Heart left ventricle (tissue), 16 donors: ENCODE measurements at regions not wholly inside any gene's neighbourhood (a gene's known extent, or its start where the extent isn't known, plus 50 kb on each side); places are given as distances from the start of the nearest gene placed in this dataset.

ENCODE experiments used
- ATAC-seq, 4 donors: fragments of 200-7000 bp; cut with Tn5 transposase; one replicate each; pipeline ENCODE4 v1.9.1; 2020 to 2022; ENCODE audit warnings: moderate library complexity in 4 of 4, mild to moderate bottlenecking in 3 of 4, moderate number of reproducible peaks in 1 of 4
- DNase-seq, 5 donors: peaks; one replicate each; pipeline ENCODE4 v3.0.0-alpha.2; 2020
- H3K27ac ChIP-seq, 12 donors: fragments of 200-600 bp; sonication (generic) in 4 of 12; one replicate each; pipeline versions ENCODE4 v1.5.0 to v1.8.0; 2016 to 2022; ENCODE audit warnings: mild to moderate bottlenecking in 2 of 12
- H3K27me3 ChIP-seq, 9 donors: fragments of 200-600 bp; sonication (generic) in 2 of 9; one replicate each; pipeline versions ENCODE4 v1.5.1 to v1.8.0; 2016 to 2022; ENCODE audit warnings: mild to moderate bottlenecking in 3 of 9
- H3K36me3 ChIP-seq, 9 donors: fragments of 200-600 bp; sonication (generic) in 2 of 9; one replicate each; pipeline versions ENCODE4 v1.5.0 to v1.8.0; 2018 to 2022; ENCODE audit warnings: mild to moderate bottlenecking in 2 of 9
- H3K4me1 ChIP-seq, 12 donors: fragments of 200-600 bp; sonication (generic) in 4 of 12; one replicate each; pipeline versions ENCODE4 v1.5.0 to v1.8.0; 2016 to 2022; ENCODE audit warnings: mild to moderate bottlenecking in 3 of 12
- H3K4me3 ChIP-seq, 12 donors: fragments of 200-600 bp; sonication (generic) in 4 of 12; one replicate each; pipeline versions ENCODE4 v1.5.0 to v1.8.0; 2017 to 2022; ENCODE audit warnings: mild to moderate bottlenecking in 9 of 12, moderate library complexity in 4 of 12
- H3K9me3 ChIP-seq, 12 donors: fragments of 200-600 bp; sonication (generic) in 4 of 12; one replicate each; pipeline versions ENCODE4 v1.5.0 to v1.8.0; 2016 to 2022; ENCODE audit warnings: mild to moderate bottlenecking in 1 of 12
- CTCF ChIP-seq, 12 donors: fragments of 200-600 bp; sonication (generic) in 4 of 12; IDR thresholded peaks; one replicate each; pipeline versions ENCODE4 v1.5.0 to v1.8.0; 2018 to 2022; ENCODE audit warnings: antibody characterized with exemption in 12 of 12, mild to moderate bottlenecking in 5 of 12
- POLR2A ChIP-seq, 2 donors: fragments of 450-650 bp; IDR thresholded peaks; one replicate each; pipeline ENCODE4 v1.6.1; 2017; ENCODE audit warnings: antibody characterized with exemption in 2 of 2, mild to moderate bottlenecking in 2 of 2, moderate library complexity in 2 of 2
- WGBS, 4 donors: extraction: QIAGEN DNeasy Blood & Tissue Kit in 2 of 4; methylation state at CpG; one replicate each; pipeline versions ENCODE4 v1.1.5 to v1.1.7; 2013 to 2018; 5-methylcytosine and 5-hydroxymethylcytosine counted together
- intact Hi-C, 10 donors: fragments of 100-400 bp; cut with DNase I; formaldehyde crosslinking; loops; one replicate each; pipeline versions ENCODE4 v1.11.1 to v1.14.2; 2022
- donor health status: ischemic (EF 13 %, LVEDD 7.1; RV severe dilation, severe dysfunction).
- donor health status: healthy with polysubstance abuse.
- donor health status: DM: no; HTN: yes; CAD: no.
- donor health status: DM: no; HTN: no; CAD: no.
- donor health status: ischemic (EF 25% LVEDD 6.9; RV normal size, moderate dysfunction).
- donor health status: ischemic (EF 25% LVEDD 5.7; RV mildly dilated, moderate dysfunction).
- donor health status: healthy.
- donor health status: DM: yes; HTN: yes; CAD: no.
- donor health status: ischemic (EF 35%, LVEDD 5.7; RV mildly dilated, moderate dysfunction).
- donor health status: nonischemic (EF 11% LVEDD 7.7; RV severe dilation, severe dysfunction).
- donor health status: DM: yes; HTN: yes; CAD: no.
- donor health status: PGD.
- donor health status: ischemic (EF 29% LVEDD 5.4; RV normal size, mild dysfunction).
- donor health status: nonischemic (EF 23%, LVEDD 6.1; RV moderate dilation, normal function).

- Histone ChIP-seq H3K4me3 (no peak overlapping the region), H3K27me3 (peaks cover 0 to 42% (median 5%) of the 10 kb centered on the region in 9 donors), H3K36me3 (no peaks in the 10 kb centered on the region), H3K27ac (no peak overlapping the region), H3K4me1 (no peaks in the 10 kb centered on the region), H3K9me3 (no peaks in the 10 kb centered on the region)
- DNase-seq (no peak), ATAC-seq (no peak)
- TF ChIP-seq POLR2A (IDR thresholded peaks at IDR 0.05): no peak
- no peak for TF ChIP-seq CTCF (IDR thresholded peaks at IDR 0.05)
- 66 to 73% (median 71%) methylated on average over 17 of the region's 17 CpGs for WGBS, 4 donors
- intact Hi-C loops: no loop called here
Measured at GRCh38 chr7:26534649-26535482, 243.2 kb downstream of the SNX10 start.

- H3K27ac ChIP-seq: no peak overlapping the region
- DNase-seq: no peak
- no peak for ATAC-seq
- WGBS, 4 donors: 62 to 75% (median 69%) methylated on average over 3 of the region's 3 CpGs
- H3K27me3 ChIP-seq: peaks cover 0 to 42% (median 5%) of the 10 kb centered on the region in 9 donors
- no peaks in the 10 kb centered on the region for H3K4me1 ChIP-seq
- intact Hi-C loops: no loop called here
- no peak for TF ChIP-seq CTCF (IDR thresholded peaks at IDR 0.05)
- no peak for TF ChIP-seq POLR2A (IDR thresholded peaks at IDR 0.05)
- H3K4me3 ChIP-seq: no peak overlapping the region
- no peaks in the 10 kb centered on the region for H3K9me3 ChIP-seq
- no peaks in the 10 kb centered on the region for H3K36me3 ChIP-seq
Measured at GRCh38 chr7:26535483-26536007, 243.9 kb downstream of the SNX10 start.

DNA sequence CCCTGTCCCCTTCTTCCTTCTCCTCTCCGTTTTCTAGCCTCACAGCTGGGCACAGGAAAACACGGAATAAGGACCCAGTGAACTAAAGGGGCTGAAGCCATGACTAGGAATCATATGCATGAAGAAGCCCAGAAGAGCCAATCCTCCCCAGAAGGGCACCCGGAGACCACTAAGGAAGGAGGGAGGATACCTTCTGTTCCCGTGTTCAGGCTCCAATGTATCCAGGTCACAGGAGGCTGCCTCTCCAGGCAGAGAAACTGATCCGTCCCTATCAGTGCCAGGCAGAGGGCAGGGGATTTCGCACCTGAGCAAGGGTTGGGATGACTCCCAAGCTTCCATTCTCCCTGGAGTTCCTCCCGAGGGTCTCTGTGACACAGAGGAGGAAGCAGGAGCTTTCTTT, 246.6 kb downstream of the SNX10 start:
- intact Hi-C loops: no loop called here
- WGBS, 4 donors: 63 to 70% (median 66%) methylated on average over 7 of the region's 7 CpGs
- DNase-seq: no peak
- Histone ChIP-seq H3K27ac (no peak overlapping the region), H3K27me3 (peaks cover 0 to 50% (median 9%) of the 10 kb centered on the region in 9 donors), H3K36me3 (no peaks in the 10 kb centered on the region), H3K4me1 (no peaks in the 10 kb centered on the region), H3K9me3 (no peaks in the 10 kb centered on the region), H3K4me3 (no peak overlapping the region)
- no peak for TF ChIP-seq CTCF (IDR thresholded peaks at IDR 0.05)
- no peak for TF ChIP-seq POLR2A (IDR thresholded peaks at IDR 0.05)
- ATAC-seq: no peak

- H3K27me3 ChIP-seq: peaks cover 0 to 50% (median 9%) of the 10 kb centered on the region in 9 donors
- H3K36me3 ChIP-seq: no peaks in the 10 kb centered on the region
- H3K4me1 ChIP-seq: no peaks in the 10 kb centered on the region
- H3K4me3 ChIP-seq: no peak overlapping the region
- intact Hi-C loops: no loop called here
- no peaks in the 10 kb centered on the region for H3K9me3 ChIP-seq
- ATAC-seq (no peak), DNase-seq (no peak)
- no peak for TF ChIP-seq CTCF (IDR thresholded peaks at IDR 0.05)
- TF ChIP-seq POLR2A (IDR thresholded peaks at IDR 0.05): no peak
- WGBS, 4 donors: 66 to 77% (median 74%) methylated on average over 3 of the region's 3 CpGs
- no peak overlapping the region for H3K27ac ChIP-seq
Measured at GRCh38 chr7:26538689-26539088, 247.0 kb downstream of the SNX10 start.
